ENCODE measurements at regions not wholly inside any gene's neighbourhood (a gene's known extent, or its start where the extent isn't known, plus 50 kb on each side); places are given as distances from the start of the nearest gene placed in this dataset.

- TF ChIP-seq CTCF (conservative IDR thresholded peaks at IDR 0.05; ENCODE audit: low read length) = no peak
- DNase-seq (ENCODE audit: low read depth) = no peak
Observed at GRCh38 chr2:19460761-19461160, 102.3 kb upstream of the OSR1 start.

GRCh38 chr2:19458427-19459003, 100.1 kb upstream of the OSR1 start:
- no peak for TF ChIP-seq CTCF (conservative IDR thresholded peaks at IDR 0.05; ENCODE audit: low read length)
- DNase-seq (ENCODE audit: low read depth) = no peak
- no peak overlapping the region for H3K4me3 ChIP-seq (ENCODE audit: low read length)

More at GRCh38 chr2:19460761-19461160, 102.3 kb upstream of the OSR1 start:
- H3K4me3 ChIP-seq (ENCODE audit: low read length) = no peak overlapping the region

- TF ChIP-seq CTCF (conservative IDR thresholded peaks at IDR 0.05; ENCODE audit: low read length) = no peak
- H3K4me3 ChIP-seq (ENCODE audit: low read length) = no peak overlapping the region
- DNase-seq (ENCODE audit: low read depth) = no peak
Observed at GRCh38 chr2:19457809-19458208, 99.4 kb upstream of the OSR1 start.

- no peak for DNase-seq (ENCODE audit: low read depth)
- H3K4me3 ChIP-seq (ENCODE audit: low read length) = no peak overlapping the region
- TF ChIP-seq CTCF (conservative IDR thresholded peaks at IDR 0.05; ENCODE audit: low read length) = no peak
Observed at GRCh38 chr2:19456705-19457309, 98.4 kb upstream of the OSR1 start.

GRCh38 chr2:19454125-19454524, 95.7 kb upstream of the OSR1 start:
- DNase-seq (ENCODE audit: low read depth) = no peak
- H3K4me3 ChIP-seq (ENCODE audit: low read length) = no peak overlapping the region
- no peak for TF ChIP-seq CTCF (conservative IDR thresholded peaks at IDR 0.05; ENCODE audit: low read length)

GRCh38 chr2:19442731-19443130, 84.3 kb upstream of the OSR1 start:
- no peak for DNase-seq (ENCODE audit: low read depth)
- no peak overlapping the region for H3K4me3 ChIP-seq (ENCODE audit: low read length)
- TF ChIP-seq CTCF (conservative IDR thresholded peaks at IDR 0.05; ENCODE audit: low read length) = no peak

GRCh38 chr2:19439081-19439480, 80.7 kb upstream of the OSR1 start:
- TF ChIP-seq CTCF (conservative IDR thresholded peaks at IDR 0.05; ENCODE audit: low read length) = no peak
- no peak for DNase-seq (ENCODE audit: low read depth)
- no peak overlapping the region for H3K4me3 ChIP-seq (ENCODE audit: low read length)
